ENCODE measurements at regions not wholly inside any gene's neighbourhood (a gene's known extent, or its start where the extent isn't known, plus 50 kb on each side); places are given as distances from the start of the nearest gene placed in this dataset.

DNA sequence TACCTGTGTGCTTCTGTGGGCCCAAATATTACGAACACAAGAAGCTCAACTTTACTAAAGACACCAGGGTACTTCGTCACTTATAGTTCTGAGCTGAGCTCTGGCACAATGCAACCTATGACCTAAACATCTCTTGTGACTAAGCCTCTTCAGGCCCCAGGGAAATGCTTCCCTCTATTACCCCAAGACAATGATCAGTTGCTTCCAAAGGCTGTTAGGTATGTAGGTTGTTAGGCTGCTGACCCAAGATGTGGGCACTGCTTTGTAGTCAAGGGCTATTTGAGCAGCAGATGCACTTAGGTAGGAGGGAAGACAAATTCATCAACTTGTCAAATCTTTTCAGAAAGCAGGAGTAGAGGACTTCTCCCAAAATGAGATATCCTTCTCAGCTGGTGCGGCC is 640.1 kb downstream of the EPHA4 start:
- Mint-ChIP-seq H3K36me3 (peaks cover 1% of the 10 kb centered on the region), H3K4me1 (no peaks in the 10 kb centered on the region), H3K4me3 (no peak overlapping the region), H3K9me3 (peaks cover 2% of the 10 kb centered on the region), H3K27me3 (no peaks in the 10 kb centered on the region), H3K27ac (no peak overlapping the region)
- DNase-seq = no peak

DNA sequence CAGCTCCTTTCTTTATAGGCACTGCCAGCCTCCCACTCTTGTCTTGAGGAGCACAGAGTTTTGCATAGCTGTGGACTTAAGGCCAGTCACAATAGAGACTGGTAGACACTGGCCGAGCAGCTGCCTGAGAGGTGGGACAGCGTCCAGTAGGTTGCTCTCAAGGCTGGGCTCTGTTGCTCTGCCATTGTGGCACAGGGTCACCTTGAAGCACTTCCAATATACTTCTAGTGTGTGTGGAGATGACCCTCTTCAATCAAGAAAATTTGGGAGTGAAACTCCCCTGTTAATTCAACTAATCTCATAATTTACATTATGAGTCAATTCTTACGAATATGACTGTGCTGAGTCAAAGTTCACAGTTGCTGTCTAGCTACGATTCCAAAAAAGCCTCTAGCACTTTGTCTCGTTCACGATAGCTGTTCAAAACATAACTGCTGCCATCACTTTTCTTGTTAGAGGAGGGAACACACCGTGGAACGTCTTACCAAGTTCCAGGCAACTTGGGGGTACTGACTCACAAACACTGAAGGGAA is 636.2 kb downstream of the EPHA4 start:
- no peak for DNase-seq
- no peaks in the 10 kb centered on the region for H3K4me1 Mint-ChIP-seq

DNA sequence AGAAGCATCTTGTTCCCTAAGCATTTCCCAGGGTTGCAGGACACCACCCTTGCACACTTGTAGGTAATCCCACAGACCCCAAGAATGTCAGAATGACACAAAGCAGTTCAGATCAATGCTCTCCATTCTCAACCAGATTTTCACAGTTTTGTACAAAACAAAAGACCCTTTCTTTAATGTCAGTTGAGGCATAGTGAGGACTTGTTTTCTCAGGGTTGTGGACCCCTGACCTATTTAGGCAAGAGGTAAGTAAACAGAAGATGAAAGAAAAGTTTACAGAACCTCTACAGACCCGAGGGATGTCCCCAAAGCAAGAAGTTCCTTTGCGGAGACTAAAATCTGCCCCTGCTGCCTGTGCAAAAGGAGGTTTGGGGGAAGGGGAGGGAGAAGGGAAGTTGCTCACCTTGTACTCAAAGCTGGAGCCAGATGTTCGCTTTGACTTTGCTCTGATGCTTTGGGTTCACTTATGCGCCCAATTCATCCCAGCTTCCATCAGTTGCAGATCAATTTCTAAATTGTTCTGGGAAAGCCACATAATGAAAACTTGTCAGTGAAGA is 635.4 kb downstream of the EPHA4 start:
- no peak overlapping the region for H3K27ac Mint-ChIP-seq
- no peaks in the 10 kb centered on the region for H3K4me1 Mint-ChIP-seq
- no peaks in the 10 kb centered on the region for H3K9me3 Mint-ChIP-seq
- no peaks in the 10 kb centered on the region for H3K36me3 Mint-ChIP-seq
- no peak for DNase-seq
- no peak overlapping the region for H3K4me3 Mint-ChIP-seq
- H3K27me3 Mint-ChIP-seq = no peaks in the 10 kb centered on the region

More for the DNA sequence above, 636.2 kb downstream of the EPHA4 start:
- no peaks in the 10 kb centered on the region for H3K36me3 Mint-ChIP-seq
- H3K27me3 Mint-ChIP-seq = no peaks in the 10 kb centered on the region
- H3K9me3 Mint-ChIP-seq = no peaks in the 10 kb centered on the region
- no peak overlapping the region for H3K27ac Mint-ChIP-seq
- no peak overlapping the region for H3K4me3 Mint-ChIP-seq

DNA sequence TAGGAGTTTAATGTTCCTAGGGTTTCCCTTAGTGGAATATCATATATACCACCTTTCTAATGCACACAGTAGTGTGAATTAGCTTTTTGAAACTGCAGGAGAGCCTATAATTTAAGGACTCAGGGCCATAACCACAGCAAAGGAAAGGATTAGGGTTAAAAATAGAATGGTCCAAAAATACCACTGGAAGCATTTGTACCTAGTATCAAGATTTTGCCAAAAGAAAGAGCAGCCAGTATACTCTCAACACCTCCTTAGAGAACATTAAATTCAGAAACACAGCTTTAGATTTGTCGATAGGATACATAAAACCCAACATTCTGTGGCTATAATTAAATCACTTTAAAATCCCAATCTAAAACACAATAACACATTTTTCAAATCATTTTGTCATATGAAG is 634.9 kb downstream of the EPHA4 start:
- no peaks in the 10 kb centered on the region for H3K27me3 Mint-ChIP-seq
- no peak for DNase-seq
- no peak overlapping the region for H3K4me3 Mint-ChIP-seq
- no peak overlapping the region for H3K27ac Mint-ChIP-seq
- no peaks in the 10 kb centered on the region for H3K9me3 Mint-ChIP-seq
- H3K36me3 Mint-ChIP-seq = no peaks in the 10 kb centered on the region
- H3K4me1 Mint-ChIP-seq = no peaks in the 10 kb centered on the region

DNA sequence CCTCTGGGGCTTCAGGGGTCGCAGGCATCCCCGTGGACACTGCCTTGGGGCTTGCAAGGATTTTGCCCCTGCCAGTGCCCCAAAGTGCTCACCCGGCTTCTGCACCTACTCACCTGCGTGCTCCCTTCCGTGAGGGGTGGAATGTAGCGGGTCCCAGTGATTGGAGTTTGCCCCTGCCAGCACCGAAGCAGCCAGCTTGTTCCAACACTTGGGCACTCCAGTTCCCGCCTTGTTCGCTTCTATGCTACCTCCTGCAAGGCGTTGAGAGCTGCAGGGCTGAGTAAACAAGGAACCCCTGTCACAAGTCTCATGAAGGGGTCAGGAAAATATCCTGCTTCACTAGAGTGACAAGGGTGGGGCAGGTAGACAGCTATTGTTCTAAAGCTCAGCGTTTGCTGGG is 631.5 kb downstream of the EPHA4 start:
- Mint-ChIP-seq H3K4me1 (no peaks in the 10 kb centered on the region), H3K36me3 (no peaks in the 10 kb centered on the region), H3K4me3 (no peak overlapping the region), H3K27ac (no peak overlapping the region), H3K27me3 (no peaks in the 10 kb centered on the region), H3K9me3 (no peaks in the 10 kb centered on the region)
- DNase-seq = no peak

DNA sequence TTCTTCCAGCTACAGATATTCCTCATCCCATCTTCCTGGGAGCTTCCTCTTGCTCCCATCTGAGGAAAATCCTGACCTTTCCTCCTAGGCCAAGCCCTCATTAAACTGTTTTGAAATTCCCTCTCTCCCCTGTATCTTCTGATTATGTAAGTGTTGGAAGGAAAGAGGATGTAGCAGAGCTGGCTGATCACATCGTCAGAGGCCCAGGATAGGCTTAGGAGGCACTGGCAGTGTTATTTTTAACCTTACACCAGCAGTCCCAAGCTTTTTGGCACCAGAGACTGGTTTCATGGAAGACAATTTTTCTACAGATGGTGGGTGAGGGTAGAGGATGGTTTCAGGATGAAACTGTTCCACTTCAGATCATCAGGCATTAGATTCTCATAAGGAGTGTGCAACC is 630.4 kb downstream of the EPHA4 start:
- Mint-ChIP-seq H3K9me3 (no peaks in the 10 kb centered on the region), H3K27me3 (no peaks in the 10 kb centered on the region), H3K4me3 (no peak overlapping the region), H3K36me3 (no peaks in the 10 kb centered on the region), H3K27ac (no peak overlapping the region), H3K4me1 (no peaks in the 10 kb centered on the region)
- DNase-seq = no peak

DNA sequence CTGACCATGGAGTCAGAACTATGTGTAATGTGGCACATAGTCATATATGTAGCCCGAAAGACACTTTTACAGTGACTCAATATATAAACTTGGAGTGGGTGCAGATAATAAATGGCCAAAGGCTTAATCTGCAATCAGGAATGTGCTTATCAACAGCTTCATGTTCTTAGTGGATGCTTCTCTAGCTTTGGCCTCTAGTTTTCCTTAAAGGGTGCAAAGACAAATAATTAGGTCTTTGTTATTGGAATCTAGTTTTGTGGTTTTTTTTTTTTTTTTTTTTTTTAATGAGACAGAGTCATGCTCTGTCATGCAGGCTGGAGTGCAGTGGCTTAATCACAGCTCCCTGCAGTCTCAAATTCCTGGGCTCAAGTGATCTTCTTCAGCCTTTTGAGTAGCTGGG is 625.6 kb downstream of the EPHA4 start:
- no peaks in the 10 kb centered on the region for H3K36me3 Mint-ChIP-seq
- H3K27ac Mint-ChIP-seq = no peak overlapping the region
- H3K4me3 Mint-ChIP-seq = no peak overlapping the region
- H3K4me1 Mint-ChIP-seq = no peaks in the 10 kb centered on the region
- DNase-seq = no peak
- H3K9me3 Mint-ChIP-seq = no peaks in the 10 kb centered on the region
- H3K27me3 Mint-ChIP-seq = no peaks in the 10 kb centered on the region

DNA sequence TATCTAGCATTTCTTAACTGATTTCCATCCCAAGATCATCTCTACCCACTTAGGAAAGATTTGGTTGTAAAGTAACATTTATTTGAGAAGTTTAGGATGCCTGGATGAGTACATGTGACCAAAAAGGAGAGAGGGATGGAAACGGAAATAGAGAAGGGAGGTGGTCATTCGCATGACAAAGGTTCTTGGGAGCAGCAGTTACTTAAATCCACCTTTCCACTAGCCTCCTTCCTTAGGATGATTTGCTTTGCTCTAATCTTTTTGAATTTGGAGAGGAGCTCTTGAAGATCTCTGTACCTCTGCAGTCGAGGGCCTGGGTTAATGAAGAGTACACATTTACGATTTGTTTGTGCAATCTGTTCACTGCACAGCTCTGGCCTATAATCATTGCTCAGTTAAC is 623.5 kb downstream of the EPHA4 start:
- H3K27ac Mint-ChIP-seq = no peak overlapping the region
- H3K4me3 Mint-ChIP-seq = no peak overlapping the region
- H3K36me3 Mint-ChIP-seq = no peaks in the 10 kb centered on the region
- H3K27me3 Mint-ChIP-seq = no peaks in the 10 kb centered on the region
- peaks cover 3% of the 10 kb centered on the region for H3K9me3 Mint-ChIP-seq
- H3K4me1 Mint-ChIP-seq = no peaks in the 10 kb centered on the region
- no peak for DNase-seq

DNA sequence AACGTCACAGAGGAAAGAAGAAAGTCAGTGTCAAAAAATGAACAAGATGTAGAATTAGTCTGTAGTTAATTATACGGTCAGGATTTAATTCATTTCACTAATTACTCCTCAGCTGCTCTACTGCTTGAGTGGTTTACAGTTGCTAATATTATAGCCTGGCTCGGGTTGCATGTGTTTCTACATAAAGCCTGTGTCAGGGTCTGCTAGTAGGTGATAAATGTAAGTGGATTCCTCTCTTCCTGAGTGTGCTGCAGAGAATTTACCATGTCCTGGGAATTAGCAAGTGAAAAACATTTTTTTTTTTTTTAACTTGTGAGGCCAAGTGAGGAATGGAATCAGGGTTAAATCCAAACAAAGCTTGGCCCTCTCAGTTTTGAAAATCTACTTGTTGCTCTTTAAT is 622.6 kb downstream of the EPHA4 start:
- Mint-ChIP-seq H3K9me3 (peaks cover 3% of the 10 kb centered on the region), H3K27ac (no peak overlapping the region), H3K4me3 (no peak overlapping the region), H3K36me3 (no peaks in the 10 kb centered on the region), H3K4me1 (no peaks in the 10 kb centered on the region), H3K27me3 (no peaks in the 10 kb centered on the region)
- DNase-seq = no peak

DNA sequence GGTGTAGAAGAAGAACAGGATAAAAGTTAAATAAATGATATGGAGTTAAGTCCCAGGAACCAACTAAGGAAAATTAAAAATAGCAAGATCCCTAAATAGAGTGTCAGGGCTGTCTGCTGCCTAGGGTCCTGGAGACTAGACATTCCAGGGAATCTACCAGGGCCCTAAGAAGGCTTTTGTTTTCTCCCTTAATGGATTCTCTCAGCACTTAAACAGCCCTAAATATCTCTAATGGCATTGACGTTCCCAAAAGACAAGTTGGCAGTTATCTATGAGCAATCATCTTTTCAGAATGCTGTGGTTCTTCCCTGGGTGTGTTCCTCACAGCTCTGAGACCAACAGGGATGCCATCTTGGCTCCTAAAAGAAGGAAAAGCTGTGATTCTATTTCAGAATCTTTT is 616.3 kb downstream of the EPHA4 start:
- no peak for DNase-seq
- Mint-ChIP-seq H3K9me3 (peaks cover 4% of the 10 kb centered on the region), H3K27me3 (no peaks in the 10 kb centered on the region), H3K4me1 (no peaks in the 10 kb centered on the region), H3K4me3 (no peak overlapping the region), H3K36me3 (no peaks in the 10 kb centered on the region), H3K27ac (no peak overlapping the region)

DNA sequence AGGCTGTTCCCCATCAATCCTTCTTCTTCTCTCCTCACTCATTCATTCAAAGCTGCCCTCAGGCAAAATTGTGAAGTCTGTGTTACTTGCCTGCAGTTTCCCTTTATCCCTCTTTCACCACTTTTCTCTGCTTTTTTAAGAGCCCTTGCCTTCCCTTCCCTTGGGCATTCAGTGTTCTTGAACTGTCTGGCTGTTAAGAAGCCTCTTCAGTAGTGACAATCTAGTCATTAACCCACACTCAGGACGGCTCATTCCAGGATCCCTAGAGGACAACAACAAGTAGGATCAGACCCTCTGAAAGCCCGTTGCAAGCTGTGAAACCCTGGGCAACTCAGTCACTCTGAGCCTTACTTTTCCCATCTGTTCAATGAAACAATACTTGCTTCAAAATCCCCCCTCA is 615.7 kb downstream of the EPHA4 start:
- H3K4me3 Mint-ChIP-seq = no peak overlapping the region
- no peak for DNase-seq
- no peaks in the 10 kb centered on the region for H3K36me3 Mint-ChIP-seq
- no peaks in the 10 kb centered on the region for H3K27me3 Mint-ChIP-seq
- no peaks in the 10 kb centered on the region for H3K4me1 Mint-ChIP-seq
- H3K27ac Mint-ChIP-seq = no peak overlapping the region
- peaks cover 4% of the 10 kb centered on the region for H3K9me3 Mint-ChIP-seq

DNA sequence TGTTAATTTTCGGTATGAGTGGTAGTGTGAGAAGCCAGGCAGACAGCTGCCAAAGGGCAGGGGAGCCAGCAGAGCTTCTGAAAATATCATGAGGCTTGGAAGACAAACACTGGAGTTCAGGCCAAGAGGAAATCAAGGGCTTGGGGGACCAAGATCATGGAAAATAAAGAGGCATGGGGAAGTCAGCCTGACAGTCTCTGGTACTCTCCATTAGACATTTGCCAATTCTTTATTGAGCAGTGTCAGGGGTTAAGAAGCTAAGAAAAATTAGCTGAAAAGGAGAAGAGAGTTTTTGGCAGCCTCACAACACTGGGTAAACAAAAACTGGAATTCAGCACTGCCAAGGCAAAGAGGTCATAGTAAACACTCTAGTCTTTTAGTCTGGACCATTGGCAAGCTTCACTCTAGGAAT is 612.7 kb downstream of the EPHA4 start:
- Mint-ChIP-seq H3K27ac (no peak overlapping the region), H3K9me3 (peaks cover 1% of the 10 kb centered on the region), H3K4me3 (no peak overlapping the region), H3K27me3 (no peaks in the 10 kb centered on the region), H3K4me1 (no peaks in the 10 kb centered on the region), H3K36me3 (no peaks in the 10 kb centered on the region)
- no peak for DNase-seq

DNA sequence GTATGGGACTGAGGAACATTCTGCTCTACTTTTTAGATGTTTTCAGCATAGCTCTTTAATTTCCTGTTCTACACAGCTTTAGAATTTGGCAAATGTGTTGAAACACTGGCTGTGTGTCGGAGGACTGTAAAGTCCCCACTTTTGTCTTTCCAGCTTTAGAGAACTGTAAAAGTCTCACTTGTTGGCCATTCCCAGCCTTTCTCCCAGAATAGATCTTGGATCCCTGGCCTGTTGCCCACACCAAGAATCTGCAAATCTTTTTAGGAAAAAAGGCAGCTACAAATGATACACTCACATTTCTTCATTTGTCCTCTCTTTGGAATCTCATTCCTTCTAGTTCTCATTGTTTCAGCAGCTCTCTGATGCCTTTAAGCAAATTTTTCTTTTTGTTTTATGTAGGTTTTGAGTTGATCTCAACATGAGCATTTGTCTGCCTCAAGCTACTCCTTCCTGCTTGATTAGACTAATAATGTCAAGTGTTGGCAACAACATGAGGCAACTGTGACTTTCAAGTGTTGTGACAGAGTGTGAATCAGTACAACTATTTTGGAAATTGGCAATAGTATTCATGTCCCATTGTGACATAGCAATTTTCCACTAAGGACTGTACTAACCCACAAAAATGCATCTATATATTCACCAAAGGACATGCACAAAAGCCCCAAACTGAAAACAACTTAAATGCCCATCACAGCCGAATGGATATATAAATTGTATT is 610.8 kb downstream of the EPHA4 start:
- no peak overlapping the region for H3K4me3 Mint-ChIP-seq
- DNase-seq = no peak
- H3K4me1 Mint-ChIP-seq = no peaks in the 10 kb centered on the region
- peaks cover 1% of the 10 kb centered on the region for H3K9me3 Mint-ChIP-seq
- no peaks in the 10 kb centered on the region for H3K36me3 Mint-ChIP-seq
- H3K27me3 Mint-ChIP-seq = no peaks in the 10 kb centered on the region
- H3K27ac Mint-ChIP-seq = no peak overlapping the region

DNA sequence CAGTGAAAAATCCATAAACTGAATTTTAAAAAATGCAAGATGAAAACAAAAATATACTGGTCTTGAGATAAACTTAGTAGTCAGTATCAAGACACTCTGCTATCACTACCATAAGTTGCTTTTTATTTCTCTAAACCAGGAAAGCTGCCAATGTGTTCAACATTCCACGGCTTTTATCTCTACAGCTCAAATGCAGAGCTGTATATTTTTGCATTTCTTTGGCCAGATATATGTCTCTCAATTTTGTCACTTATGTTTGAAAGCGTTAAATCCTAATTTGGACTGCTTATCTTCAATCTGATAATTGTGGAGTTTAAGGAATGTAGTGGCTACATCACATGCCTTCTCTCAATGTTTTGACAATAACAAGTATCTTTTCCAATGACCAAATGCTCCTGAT is 609.5 kb downstream of the EPHA4 start:
- DNase-seq = no peak
- Mint-ChIP-seq H3K4me3 (no peak overlapping the region), H3K4me1 (no peaks in the 10 kb centered on the region), H3K27ac (no peak overlapping the region), H3K9me3 (peaks cover 1% of the 10 kb centered on the region), H3K27me3 (no peaks in the 10 kb centered on the region), H3K36me3 (no peaks in the 10 kb centered on the region)

DNA sequence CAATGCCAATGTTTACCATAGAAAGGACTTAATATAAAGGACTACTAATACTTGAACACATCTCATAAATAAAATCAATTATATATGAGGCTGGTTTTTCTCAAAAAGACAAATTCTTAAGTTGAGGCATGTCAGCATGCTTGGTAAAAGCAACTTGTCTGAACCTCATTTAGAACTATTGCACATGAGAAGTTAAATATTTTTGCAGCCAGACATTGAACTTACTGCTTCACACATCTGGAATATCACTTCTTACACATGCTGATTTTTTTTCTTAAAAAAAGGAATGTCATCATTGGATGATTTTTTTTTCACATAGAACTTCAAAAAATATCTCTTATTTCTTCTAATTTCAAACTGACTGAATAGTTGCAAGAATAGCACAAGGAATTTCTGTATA is 609.0 kb downstream of the EPHA4 start:
- no peak overlapping the region for H3K27ac Mint-ChIP-seq
- no peaks in the 10 kb centered on the region for H3K36me3 Mint-ChIP-seq
- peaks cover 1% of the 10 kb centered on the region for H3K9me3 Mint-ChIP-seq
- no peaks in the 10 kb centered on the region for H3K4me1 Mint-ChIP-seq
- H3K4me3 Mint-ChIP-seq = no peak overlapping the region
- H3K27me3 Mint-ChIP-seq = no peaks in the 10 kb centered on the region
- no peak for DNase-seq

DNA sequence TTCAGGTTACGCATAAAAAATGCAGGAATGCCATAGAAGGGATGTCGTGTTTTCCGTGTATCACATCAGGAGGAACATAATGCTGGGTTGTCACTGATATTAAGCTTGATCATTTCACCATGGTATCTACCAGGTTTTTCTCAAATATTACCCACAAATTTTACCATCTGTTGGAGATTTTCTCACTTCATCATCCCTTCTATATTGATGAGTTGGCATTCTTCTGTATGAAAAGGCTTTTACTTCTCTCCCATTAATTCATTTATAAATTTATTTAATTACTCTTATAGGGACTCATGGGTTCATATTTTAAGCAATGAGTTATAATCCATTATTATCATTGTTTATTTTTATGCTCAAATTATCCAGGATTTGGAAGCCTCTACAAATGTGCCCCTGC is 608.2 kb downstream of the EPHA4 start:
- Mint-ChIP-seq H3K4me3 (no peak overlapping the region), H3K27ac (no peak overlapping the region), H3K36me3 (no peaks in the 10 kb centered on the region), H3K27me3 (no peaks in the 10 kb centered on the region), H3K4me1 (no peaks in the 10 kb centered on the region), H3K9me3 (peaks cover 1% of the 10 kb centered on the region)
- DNase-seq = no peak

Measured in activated naive CD8-positive, alpha-beta T cell treated with anti-CD3 and anti-CD28 coated beads for 36 hours (primary cell).